ENCODE measurements at regions not wholly inside any gene's neighbourhood (a gene's known extent, or its start where the extent isn't known, plus 50 kb on each side); places are given as distances from the start of the nearest gene placed in this dataset.

- Histone ChIP-seq H3K27ac (ENCODE audit: extremely low read depth, low read depth, low read length) (no peak overlapping the region), H4K20me1 (replicated peaks; ENCODE audit: control insufficient read depth, insufficient read depth, low read length) (no peaks in the 10 kb centered on the region), H3K9me1 (ENCODE audit: control insufficient read depth, insufficient read depth, low read length) (no peaks in the 10 kb centered on the region), H3K36me3 (ENCODE audit: control insufficient read depth, insufficient read depth, low read length) (no peaks in the 10 kb centered on the region), H3K4me3 (no peak overlapping the region), H3K27me3 (ENCODE audit: control insufficient read depth in 2 of 2, insufficient read depth in 2 of 2, low read length in 2 of 2) (no peaks in the 10 kb centered on the region), H3K4me2 (ENCODE audit: insufficient read depth, low read length) (no peak overlapping the region), H3K4me1 (replicated peaks in 1 of 2; ENCODE audit: control insufficient read depth in 2 of 2, insufficient read depth in 2 of 2, low read length in 2 of 2) (no peaks in the 10 kb centered on the region), H2AFZ (ENCODE audit: low read depth, low read length) (no peak overlapping the region), H3K9ac (ENCODE audit: insufficient read depth in 1 of 2, low read depth in 2 of 2, low read length in 2 of 2) (no peak overlapping the region), H3K79me2 (ENCODE audit: control insufficient read depth, insufficient read depth, low read length) (no peaks in the 10 kb centered on the region), H3K9me3 (replicated peaks; ENCODE audit: control insufficient read depth, insufficient read depth, low read depth, low read length) (no peaks in the 10 kb centered on the region)
- BruUV-seq (replicated peaks), result no TSS peak
- no peak for ATAC-seq
- in situ Hi-C loops (cut with MboI), result no loop called here
- no peak for FAIRE-seq
- intact Hi-C loops (cut with micrococcal nuclease), result no loop called here
- POLR2A ChIA-PET, result no interaction called here
- WGBS (ENCODE audit: insufficient coverage, low coverage, missing lambda C conversion rate), result 40% methylated on average over 2 of the region's 2 CpGs
- no peak for TF ChIP-seq ZNF778 (CRISPR knock-in tag; IDR thresholded peaks at IDR 0.05)
- no peak for TF ChIP-seq GATAD2B (IDR thresholded peaks at IDR 0.05; ENCODE audit: borderline replicate concordance)
- TF ChIP-seq ARID2 (IDR thresholded peaks at IDR 0.05), result no peak
- TF ChIP-seq TCF7 (IDR thresholded peaks at IDR 0.05; ENCODE audit: borderline replicate concordance), result no peak
- CTCF ChIA-PET (ENCODE audit: low intra/inter-chr PET ratio), result no interaction called here
- no peak for DNase-seq (ENCODE audit: extremely low read depth in 1 of 4, low spot score in 3 of 4)
Observed at GRCh38 chr13:108376308-108376707, 106.8 kb downstream of the TNFSF13B start.

DNA sequence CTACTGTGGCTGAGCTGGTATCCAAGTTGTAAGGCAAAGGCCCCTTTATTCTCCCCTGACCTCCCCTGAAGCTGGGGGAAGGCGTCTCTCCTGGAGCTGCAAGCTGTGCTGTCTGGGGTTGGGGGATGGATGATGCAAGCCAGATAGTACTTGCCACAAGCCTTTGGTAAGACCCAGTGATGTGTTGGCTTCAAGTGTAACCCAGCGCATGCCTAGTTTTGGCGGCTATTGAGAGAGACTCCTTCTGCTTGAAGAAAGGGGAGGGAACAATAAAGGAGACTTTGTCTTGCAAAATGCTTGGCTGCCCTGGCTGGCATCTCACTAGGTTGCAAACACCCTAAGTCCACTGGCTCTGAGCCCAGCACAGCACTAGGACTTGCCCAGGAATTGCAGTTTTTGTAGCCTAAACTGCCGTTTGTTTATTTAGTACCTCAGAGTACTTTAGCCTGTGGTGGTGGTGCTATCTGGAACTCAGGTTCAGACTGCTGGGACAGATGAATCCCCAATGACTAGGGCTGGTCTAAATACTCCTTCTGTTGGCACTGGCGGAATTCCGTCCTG lies 108.2 kb downstream of the TNFSF13B start:
- DNase-seq (ENCODE audit: extremely low read depth in 1 of 4, low spot score in 3 of 4) (no peak), FAIRE-seq (no peak), ATAC-seq (no peak)
- H3K9ac ChIP-seq (ENCODE audit: insufficient read depth in 1 of 2, low read depth in 2 of 2, low read length in 2 of 2), result no peak overlapping the region
- in situ Hi-C loops (cut with MboI), result no loop called here
- ChIA-PET POLR2A (no interaction called here), CTCF (ENCODE audit: low intra/inter-chr PET ratio) (no interaction called here)
- no peak overlapping the region for H3K4me2 ChIP-seq (ENCODE audit: insufficient read depth, low read length)
- no peaks in the 10 kb centered on the region for H3K79me2 ChIP-seq (ENCODE audit: control insufficient read depth, insufficient read depth, low read length)
- WGBS (ENCODE audit: insufficient coverage, low coverage, missing lambda C conversion rate), result 61% methylated on average over 6 of the region's 6 CpGs
- H4K20me1 ChIP-seq (replicated peaks; ENCODE audit: control insufficient read depth, insufficient read depth, low read length), result no peaks in the 10 kb centered on the region
- intact Hi-C loops (cut with micrococcal nuclease), result no loop called here
- no peak overlapping the region for H2AFZ ChIP-seq (ENCODE audit: low read depth, low read length)
- H3K4me1 ChIP-seq (replicated peaks in 1 of 2; ENCODE audit: control insufficient read depth in 2 of 2, insufficient read depth in 2 of 2, low read length in 2 of 2), result no peaks in the 10 kb centered on the region
- H3K9me1 ChIP-seq (ENCODE audit: control insufficient read depth, insufficient read depth, low read length), result no peaks in the 10 kb centered on the region
- H3K9me3 ChIP-seq (replicated peaks; ENCODE audit: control insufficient read depth, insufficient read depth, low read depth, low read length), result no peaks in the 10 kb centered on the region
- BruUV-seq (replicated peaks), result no TSS peak
- no peak overlapping the region for H3K4me3 ChIP-seq
- no peaks in the 10 kb centered on the region for H3K36me3 ChIP-seq (ENCODE audit: control insufficient read depth, insufficient read depth, low read length)
- no peaks in the 10 kb centered on the region for H3K27me3 ChIP-seq (ENCODE audit: control insufficient read depth in 2 of 2, insufficient read depth in 2 of 2, low read length in 2 of 2)
- H3K27ac ChIP-seq (ENCODE audit: extremely low read depth, low read depth, low read length), result no peak overlapping the region
- TF ChIP-seq, protein P1, sequence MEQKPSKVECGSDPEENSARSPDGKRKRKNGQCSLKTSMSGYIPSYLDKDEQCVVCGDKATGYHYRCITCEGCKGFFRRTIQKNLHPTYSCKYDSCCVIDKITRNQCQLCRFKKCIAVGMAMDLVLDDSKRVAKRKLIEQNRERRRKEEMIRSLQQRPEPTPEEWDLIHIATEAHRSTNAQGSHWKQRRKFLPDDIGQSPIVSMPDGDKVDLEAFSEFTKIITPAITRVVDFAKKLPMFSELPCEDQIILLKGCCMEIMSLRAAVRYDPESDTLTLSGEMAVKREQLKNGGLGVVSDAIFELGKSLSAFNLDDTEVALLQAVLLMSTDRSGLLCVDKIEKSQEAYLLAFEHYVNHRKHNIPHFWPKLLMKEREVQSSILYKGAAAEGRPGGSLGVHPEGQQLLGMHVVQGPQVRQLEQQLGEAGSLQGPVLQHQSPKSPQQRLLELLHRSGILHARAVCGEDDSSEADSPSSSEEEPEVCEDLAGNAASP (IDR thresholded peaks at IDR 0.05), result no peak
- TF ChIP-seq HCFC1 (IDR thresholded peaks at IDR 0.05; ENCODE audit: low read depth, low read length), result no peak
- no peak for TF ChIP-seq JUN (IDR thresholded peaks at IDR 0.05; ENCODE audit: borderline replicate concordance, low read depth, low read length)
- no peak for TF ChIP-seq JUN (CRISPR knock-in tag; IDR thresholded peaks at IDR 0.05; ENCODE audit: borderline replicate concordance)
- TF ChIP-seq, protein P2, sequence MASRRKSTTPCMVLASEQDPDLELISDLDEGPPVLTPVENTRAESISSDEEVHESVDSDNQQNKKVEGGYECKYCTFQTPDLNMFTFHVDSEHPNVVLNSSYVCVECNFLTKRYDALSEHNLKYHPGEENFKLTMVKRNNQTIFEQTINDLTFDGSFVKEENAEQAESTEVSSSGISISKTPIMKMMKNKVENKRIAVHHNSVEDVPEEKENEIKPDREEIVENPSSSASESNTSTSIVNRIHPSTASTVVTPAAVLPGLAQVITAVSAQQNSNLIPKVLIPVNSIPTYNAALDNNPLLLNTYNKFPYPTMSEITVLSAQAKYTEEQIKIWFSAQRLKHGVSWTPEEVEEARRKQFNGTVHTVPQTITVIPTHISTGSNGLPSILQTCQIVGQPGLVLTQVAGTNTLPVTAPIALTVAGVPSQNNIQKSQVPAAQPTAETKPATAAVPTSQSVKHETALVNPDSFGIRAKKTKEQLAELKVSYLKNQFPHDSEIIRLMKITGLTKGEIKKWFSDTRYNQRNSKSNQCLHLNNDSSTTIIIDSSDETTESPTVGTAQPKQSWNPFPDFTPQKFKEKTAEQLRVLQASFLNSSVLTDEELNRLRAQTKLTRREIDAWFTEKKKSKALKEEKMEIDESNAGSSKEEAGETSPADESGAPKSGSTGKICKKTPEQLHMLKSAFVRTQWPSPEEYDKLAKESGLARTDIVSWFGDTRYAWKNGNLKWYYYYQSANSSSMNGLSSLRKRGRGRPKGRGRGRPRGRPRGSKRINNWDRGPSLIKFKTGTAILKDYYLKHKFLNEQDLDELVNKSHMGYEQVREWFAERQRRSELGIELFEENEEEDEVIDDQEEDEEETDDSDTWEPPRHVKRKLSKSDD (conservative IDR thresholded peaks at IDR 0.05; ENCODE audit: low read length), result no peak
- no peak for TF ChIP-seq ZNF668 (CRISPR knock-in tag; IDR thresholded peaks at IDR 0.05)
- TF ChIP-seq, protein P3, sequence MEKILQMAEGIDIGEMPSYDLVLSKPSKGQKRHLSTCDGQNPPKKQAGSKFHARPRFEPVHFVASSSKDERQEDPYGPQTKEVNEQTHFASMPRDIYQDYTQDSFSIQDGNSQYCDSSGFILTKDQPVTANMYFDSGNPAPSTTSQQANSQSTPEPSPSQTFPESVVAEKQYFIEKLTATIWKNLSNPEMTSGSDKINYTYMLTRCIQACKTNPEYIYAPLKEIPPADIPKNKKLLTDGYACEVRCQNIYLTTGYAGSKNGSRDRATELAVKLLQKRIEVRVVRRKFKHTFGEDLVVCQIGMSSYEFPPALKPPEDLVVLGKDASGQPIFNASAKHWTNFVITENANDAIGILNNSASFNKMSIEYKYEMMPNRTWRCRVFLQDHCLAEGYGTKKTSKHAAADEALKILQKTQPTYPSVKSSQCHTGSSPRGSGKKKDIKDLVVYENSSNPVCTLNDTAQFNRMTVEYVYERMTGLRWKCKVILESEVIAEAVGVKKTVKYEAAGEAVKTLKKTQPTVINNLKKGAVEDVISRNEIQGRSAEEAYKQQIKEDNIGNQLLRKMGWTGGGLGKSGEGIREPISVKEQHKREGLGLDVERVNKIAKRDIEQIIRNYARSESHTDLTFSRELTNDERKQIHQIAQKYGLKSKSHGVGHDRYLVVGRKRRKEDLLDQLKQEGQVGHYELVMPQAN (IDR thresholded peaks at IDR 0.05; ENCODE audit: borderline replicate concordance), result no peak

All from K562 (cell line).